GM13976 (cell line): ENCODE measurements at regions not wholly inside any gene's neighbourhood (a gene's known extent, or its start where the extent isn't known, plus 50 kb on each side); places are given as distances from the start of the nearest gene placed in this dataset.
"Not testable (repeated sequence)": the region's sequence is repeated elsewhere in the genome, so short reads cannot be mapped to it uniquely, and the experiment has no call there.

Experiments used
- DNase-seq: peaks from one replicate; pipeline ENCODE4 v3.0.0; 2012; ENCODE audit warnings: low spot score
- in situ Hi-C: fragments of 300-500 bp; cut with MboI; formaldehyde crosslinking; loops from one replicate; pipeline ENCODE4 v1.12.0; 2022; ENCODE audit warnings: low sequenced_read_pairs, mixed read lengths, inconsistent platforms; ENCODE audit not compliant: unreplicated experiment
- TF ChIP-seq, protein P1 (sequence below): IDR thresholded peaks from 2 replicates; pipeline ENCODE4 v1.5.1; 2012; ENCODE audit warnings: borderline replicate concordance, mild to moderate bottlenecking; ENCODE audit not compliant: insufficient read depth; ENCODE audit errors: extremely low read depth, missing control alignments, control extremely low read depth

DNA sequence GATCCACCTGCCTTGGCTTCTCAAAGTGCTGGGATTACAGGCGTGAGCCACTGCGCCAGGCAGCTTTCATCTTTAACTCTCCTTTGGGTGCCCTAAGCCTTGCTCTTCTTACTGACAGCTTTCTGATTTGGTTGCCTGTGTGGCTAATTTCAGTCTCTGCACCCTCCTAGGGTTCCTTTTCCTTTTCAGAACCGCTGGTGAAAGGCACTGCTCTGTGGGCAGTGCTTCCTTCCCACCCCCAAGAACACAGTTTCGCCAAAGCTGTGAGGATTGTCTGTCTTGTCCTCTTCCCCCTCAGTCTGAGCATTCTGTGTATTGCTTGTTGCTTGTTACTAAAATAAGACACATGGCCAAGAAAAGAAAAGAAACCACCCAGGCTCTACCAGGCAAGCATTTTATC, 101.4 kb upstream of the FRMPD3 start:
- no peak for DNase-seq
- TF ChIP-seq, protein P1, sequence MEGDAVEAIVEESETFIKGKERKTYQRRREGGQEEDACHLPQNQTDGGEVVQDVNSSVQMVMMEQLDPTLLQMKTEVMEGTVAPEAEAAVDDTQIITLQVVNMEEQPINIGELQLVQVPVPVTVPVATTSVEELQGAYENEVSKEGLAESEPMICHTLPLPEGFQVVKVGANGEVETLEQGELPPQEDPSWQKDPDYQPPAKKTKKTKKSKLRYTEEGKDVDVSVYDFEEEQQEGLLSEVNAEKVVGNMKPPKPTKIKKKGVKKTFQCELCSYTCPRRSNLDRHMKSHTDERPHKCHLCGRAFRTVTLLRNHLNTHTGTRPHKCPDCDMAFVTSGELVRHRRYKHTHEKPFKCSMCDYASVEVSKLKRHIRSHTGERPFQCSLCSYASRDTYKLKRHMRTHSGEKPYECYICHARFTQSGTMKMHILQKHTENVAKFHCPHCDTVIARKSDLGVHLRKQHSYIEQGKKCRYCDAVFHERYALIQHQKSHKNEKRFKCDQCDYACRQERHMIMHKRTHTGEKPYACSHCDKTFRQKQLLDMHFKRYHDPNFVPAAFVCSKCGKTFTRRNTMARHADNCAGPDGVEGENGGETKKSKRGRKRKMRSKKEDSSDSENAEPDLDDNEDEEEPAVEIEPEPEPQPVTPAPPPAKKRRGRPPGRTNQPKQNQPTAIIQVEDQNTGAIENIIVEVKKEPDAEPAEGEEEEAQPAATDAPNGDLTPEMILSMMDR: no peak
- in situ Hi-C loops: no loop called here

DNA sequence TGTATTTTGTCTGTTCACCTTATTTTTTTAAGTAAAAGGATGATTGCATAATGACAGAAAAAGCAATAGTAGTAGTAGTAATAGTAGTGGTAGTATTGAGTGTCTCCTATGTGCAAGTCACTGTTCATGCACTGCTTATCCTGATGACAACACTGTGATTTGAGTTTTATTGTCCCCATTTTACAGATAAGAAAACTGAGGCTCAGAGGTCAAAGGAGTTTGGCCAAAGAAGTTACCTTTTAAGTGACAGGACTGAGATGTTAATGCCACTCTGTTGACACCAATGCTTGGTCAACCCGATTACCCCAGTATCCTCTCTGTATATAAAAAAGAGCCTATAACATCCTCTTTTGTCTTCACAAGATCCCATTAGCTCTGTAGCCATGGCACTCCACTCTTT, 100.5 kb upstream of the FRMPD3 start:
- TF ChIP-seq, protein P1: no peak
- in situ Hi-C loops: no loop called here
- DNase-seq: no peak

DNA sequence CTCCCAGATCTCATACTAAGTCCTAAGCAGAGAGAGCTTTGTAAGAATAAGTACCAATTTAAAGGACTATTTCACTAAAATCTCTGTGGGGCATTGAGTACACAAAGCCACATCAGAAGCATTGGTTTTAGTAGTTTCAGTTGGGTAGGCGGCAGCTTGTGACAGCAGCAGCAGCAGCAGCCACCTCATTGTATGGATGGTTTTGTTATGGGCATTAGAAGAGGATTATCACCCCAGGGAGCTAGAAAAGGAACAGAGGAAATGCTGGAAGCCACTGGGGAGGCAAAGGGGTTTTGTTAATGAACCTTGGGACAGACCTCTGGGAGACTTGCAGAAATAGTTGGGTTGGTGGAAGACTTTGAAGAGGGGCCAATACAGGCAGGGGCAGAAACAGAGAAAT, 93.9 kb upstream of the FRMPD3 start:
- TF ChIP-seq, protein P1: no peak
- in situ Hi-C loops: no loop called here
- no peak for DNase-seq

DNA sequence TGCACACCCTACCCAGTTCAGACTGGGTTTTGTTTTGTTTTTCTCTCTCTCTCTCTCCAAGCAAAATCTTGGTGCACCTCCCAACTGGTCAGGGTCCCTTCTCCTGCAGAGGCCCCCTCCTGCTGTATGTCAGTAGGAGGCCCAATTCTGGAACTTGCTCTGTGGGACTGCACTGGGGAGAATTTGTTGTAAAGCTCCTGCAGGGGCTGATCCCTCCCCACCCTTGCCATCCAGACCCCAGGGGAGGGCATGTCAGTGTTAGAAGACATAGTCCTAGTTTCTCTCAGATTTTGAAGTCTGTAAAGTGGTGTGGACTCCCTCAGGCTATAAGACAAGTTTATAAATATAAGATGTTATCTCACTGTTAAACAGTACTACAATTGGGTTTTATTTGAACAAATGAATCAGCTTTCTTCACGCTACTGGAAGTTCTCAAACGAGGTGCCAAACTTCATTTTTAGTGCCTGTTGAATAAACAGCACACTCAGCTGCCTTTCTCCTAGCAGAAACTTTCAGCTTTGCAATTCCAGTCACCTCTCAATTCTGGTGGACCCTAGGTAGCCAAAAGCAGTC, 88.6 kb upstream of the FRMPD3 start:
- in situ Hi-C loops: no loop called here
- no peak for DNase-seq
- TF ChIP-seq, protein P1: no peak

DNA sequence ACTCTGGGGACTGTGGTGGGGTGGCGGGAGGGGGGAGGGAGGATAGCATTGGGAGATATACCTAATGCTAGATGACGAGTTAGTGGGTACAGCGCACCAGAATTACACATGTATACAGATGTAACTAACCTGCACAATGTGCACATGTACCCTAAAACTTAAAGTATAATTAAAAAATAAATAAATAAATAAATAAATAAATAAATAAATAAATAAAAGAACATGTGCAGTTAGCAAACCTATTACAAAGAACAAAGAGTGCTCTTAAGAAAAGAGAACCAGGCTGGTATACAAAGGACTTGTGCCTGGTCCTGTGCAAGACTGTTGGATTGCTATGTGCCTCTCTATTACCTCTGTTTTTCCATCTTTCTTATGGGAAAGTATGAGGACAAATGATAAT, 79.3 kb upstream of the FRMPD3 start:
- DNase-seq, in situ Hi-C loops: not testable (repeated sequence)

DNA sequence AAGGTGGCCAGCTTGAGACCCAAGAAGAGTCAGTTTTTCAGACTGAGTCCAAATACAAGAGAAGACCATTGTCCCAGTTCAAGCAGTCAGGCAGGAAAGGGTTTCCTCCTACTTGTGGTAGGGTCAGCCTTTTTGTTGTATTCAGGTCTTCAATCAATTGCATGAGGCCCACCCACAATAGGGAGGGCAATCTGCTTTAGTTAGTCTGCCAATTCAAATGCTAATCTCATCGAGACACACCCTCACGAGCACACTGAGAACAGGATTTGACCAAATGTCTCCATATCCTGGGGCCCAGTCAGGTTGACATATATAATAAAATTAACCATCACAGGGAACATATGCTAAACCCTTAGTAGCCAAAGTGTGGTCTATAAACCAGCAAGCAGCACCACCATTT, 75.3 kb upstream of the FRMPD3 start:
- no peak for DNase-seq
- in situ Hi-C loops: no loop called here
- TF ChIP-seq, protein P1: no peak

DNA sequence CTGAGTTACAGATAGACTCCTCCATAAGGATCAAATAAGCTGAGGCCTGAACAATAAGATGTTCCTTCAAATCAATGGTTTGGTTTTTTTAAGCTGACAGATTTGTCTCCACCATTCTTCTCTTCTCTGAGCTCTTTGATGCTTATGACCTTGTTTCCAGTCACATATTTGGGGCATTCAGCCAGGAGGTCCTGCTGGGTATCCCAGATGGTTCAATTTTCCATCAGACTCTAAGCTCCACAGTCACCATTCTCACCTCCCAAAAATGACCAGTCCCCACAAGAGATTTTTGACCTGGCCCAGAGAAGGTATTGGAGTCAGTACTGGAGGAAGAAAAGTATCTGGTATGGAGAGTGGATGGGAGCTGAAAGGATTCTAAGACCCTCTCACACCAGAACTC, 74.6 kb upstream of the FRMPD3 start:
- in situ Hi-C loops: no loop called here
- DNase-seq: no peak
- TF ChIP-seq, protein P1: no peak

DNA sequence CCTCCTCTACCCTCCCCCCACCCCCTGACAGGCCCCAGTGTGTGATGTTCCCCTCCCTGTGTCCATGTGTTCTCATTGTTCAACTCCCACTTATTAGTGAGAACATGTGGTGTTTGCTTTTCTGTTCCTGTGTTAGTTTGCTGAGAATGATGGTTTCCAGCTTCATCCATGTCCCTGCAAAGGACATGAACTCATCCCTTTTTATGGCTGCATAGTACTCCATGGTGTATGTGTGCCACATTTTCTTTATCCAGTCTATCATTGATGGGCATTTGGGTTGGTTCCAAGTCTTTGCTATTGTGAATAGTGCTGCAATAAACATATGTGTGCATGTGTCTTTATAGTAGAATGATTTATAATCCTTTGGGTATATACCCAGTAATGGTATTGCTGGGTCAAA, 73.3 kb upstream of the FRMPD3 start:
- in situ Hi-C loops, DNase-seq: not testable (repeated sequence)
